ENCODE measurements at regions not wholly inside any gene's neighbourhood (a gene's known extent, or its start where the extent isn't known, plus 50 kb on each side); places are given as distances from the start of the nearest gene placed in this dataset.

GRCh38 chr10:107859065-107859464 is 694.6 kb upstream of the SORCS1 start:
- CTCF ChIA-PET, result no interaction called here

DNA sequence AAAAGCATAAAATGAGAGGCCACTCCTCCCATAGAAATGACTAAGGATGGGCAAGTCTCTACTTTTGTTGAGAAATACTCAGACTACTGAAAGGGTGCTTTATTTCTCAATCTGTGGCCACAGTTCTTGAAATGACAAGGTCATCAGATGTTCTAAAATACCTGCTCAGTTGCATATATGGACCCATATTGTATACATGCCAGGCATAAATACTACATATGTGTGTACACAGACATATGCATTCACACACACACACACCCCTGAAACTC is 691.5 kb upstream of the SORCS1 start:
- no peak for DNase-seq (ENCODE audit: low read depth, low spot score)
- POLR2A ChIA-PET, result no interaction called here
- Histone ChIP-seq H3K9me3 (ENCODE audit: control insufficient read depth, insufficient read depth, low read length) (peaks cover 4% of the 10 kb centered on the region), H3K27ac (ENCODE audit: low read depth, low read length) (no peak overlapping the region), H3K27me3 (ENCODE audit: control insufficient read depth, insufficient read depth, low read length) (no peaks in the 10 kb centered on the region), H3K4me3 (ENCODE audit: low read depth, low read length) (no peak overlapping the region)
- TF ChIP-seq, protein P1, sequence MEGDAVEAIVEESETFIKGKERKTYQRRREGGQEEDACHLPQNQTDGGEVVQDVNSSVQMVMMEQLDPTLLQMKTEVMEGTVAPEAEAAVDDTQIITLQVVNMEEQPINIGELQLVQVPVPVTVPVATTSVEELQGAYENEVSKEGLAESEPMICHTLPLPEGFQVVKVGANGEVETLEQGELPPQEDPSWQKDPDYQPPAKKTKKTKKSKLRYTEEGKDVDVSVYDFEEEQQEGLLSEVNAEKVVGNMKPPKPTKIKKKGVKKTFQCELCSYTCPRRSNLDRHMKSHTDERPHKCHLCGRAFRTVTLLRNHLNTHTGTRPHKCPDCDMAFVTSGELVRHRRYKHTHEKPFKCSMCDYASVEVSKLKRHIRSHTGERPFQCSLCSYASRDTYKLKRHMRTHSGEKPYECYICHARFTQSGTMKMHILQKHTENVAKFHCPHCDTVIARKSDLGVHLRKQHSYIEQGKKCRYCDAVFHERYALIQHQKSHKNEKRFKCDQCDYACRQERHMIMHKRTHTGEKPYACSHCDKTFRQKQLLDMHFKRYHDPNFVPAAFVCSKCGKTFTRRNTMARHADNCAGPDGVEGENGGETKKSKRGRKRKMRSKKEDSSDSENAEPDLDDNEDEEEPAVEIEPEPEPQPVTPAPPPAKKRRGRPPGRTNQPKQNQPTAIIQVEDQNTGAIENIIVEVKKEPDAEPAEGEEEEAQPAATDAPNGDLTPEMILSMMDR (IDR thresholded peaks at IDR 0.05; ENCODE audit: low read depth, low read length), result no peak
- CTCF ChIA-PET, result no interaction called here

More at GRCh38 chr10:107859065-107859464, 694.6 kb upstream of the SORCS1 start:
- Histone ChIP-seq H3K27me3 (ENCODE audit: control insufficient read depth, insufficient read depth, low read length) (no peaks in the 10 kb centered on the region), H3K4me3 (ENCODE audit: low read depth, low read length) (no peak overlapping the region), H3K27ac (ENCODE audit: low read depth, low read length) (no peak overlapping the region), H3K9me3 (ENCODE audit: control insufficient read depth, insufficient read depth, low read length) (peaks cover 4% of the 10 kb centered on the region)
- TF ChIP-seq, protein P1 (IDR thresholded peaks at IDR 0.05; ENCODE audit: low read depth, low read length), result no peak
- no peak for DNase-seq (ENCODE audit: low read depth, low spot score)
- POLR2A ChIA-PET, result no interaction called here

DNA sequence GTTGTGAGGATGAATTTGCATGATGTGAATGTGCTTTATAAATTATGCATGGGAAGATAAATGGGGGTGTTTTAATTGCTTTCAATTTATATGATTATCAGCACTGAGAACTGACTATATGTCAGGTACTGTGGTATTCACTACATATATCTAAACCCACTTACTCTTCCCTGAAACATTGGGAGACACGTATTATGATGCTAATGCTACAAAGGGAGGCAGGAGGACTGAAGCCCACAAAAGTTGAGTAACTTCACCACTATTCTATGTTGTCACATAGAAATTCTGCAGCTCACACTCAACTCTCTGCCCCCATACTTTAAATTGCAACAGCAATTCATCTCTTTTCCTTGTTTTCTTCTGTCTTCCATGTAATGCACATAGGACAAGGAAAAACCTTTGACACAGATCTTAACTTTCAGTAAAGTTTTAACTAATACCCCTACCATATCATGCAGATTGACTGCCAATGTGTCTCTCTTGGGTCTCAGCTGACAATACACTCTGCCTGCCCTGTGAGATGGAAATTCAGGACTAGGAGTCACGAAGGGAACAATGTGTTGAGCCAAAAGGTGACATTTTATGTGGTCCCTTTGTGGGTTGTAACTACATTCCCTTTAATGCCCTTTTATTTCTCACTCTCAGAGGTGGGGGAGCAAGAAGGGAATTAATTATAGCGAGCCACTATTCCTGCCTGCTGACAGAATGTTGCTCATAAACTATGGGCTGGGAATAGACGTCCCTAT is 691.0 kb upstream of the SORCS1 start:
- no peak for DNase-seq (ENCODE audit: low read depth, low spot score)
- H3K4me3 ChIP-seq (ENCODE audit: low read depth, low read length), result no peak overlapping the region
- H3K27me3 ChIP-seq (ENCODE audit: control insufficient read depth, insufficient read depth, low read length), result no peaks in the 10 kb centered on the region
- peaks cover 4% of the 10 kb centered on the region for H3K9me3 ChIP-seq (ENCODE audit: control insufficient read depth, insufficient read depth, low read length)
- TF ChIP-seq, protein P1 (IDR thresholded peaks at IDR 0.05; ENCODE audit: low read depth, low read length), result no peak
- CTCF ChIA-PET, result no interaction called here
- no peak overlapping the region for H3K27ac ChIP-seq (ENCODE audit: low read depth, low read length)
- POLR2A ChIA-PET, result no interaction called here

- no peak for DNase-seq (ENCODE audit: low read depth, low spot score)
- ChIA-PET CTCF (no interaction called here), POLR2A (no interaction called here)
- Histone ChIP-seq H3K27ac (ENCODE audit: low read depth, low read length) (no peak overlapping the region), H3K9me3 (ENCODE audit: control insufficient read depth, insufficient read depth, low read length) (0 out of 2 replicates have a peak, but pooled peaks cover 3% of the 10 kb centered on the region), H3K4me3 (ENCODE audit: low read depth, low read length) (no peak overlapping the region), H3K27me3 (ENCODE audit: control insufficient read depth, insufficient read depth, low read length) (no peaks in the 10 kb centered on the region)
- TF ChIP-seq, protein P1 (IDR thresholded peaks at IDR 0.05; ENCODE audit: low read depth, low read length), result no peak
These were observed 684.3 kb upstream of the SORCS1 start for GRCh38 chr10:107848726-107849360.

- POLR2A ChIA-PET, result no interaction called here
- H3K27ac ChIP-seq (ENCODE audit: low read depth, low read length), result no peak overlapping the region
- TF ChIP-seq, protein P1 (IDR thresholded peaks at IDR 0.05; ENCODE audit: low read depth, low read length), result no peak
- CTCF ChIA-PET, result interaction anchor here (0.6 kb wide), 1 partner anchor 51 kb away, joined by 7 read pairs; no protein-coding TSS in a partner anchor
- H3K9me3 ChIP-seq (ENCODE audit: control insufficient read depth, insufficient read depth, low read length), result 0 out of 2 replicates have a peak, but pooled peaks cover 3% of the 10 kb centered on the region
- no peak for DNase-seq (ENCODE audit: low read depth, low spot score)
- no peaks in the 10 kb centered on the region for H3K27me3 ChIP-seq (ENCODE audit: control insufficient read depth, insufficient read depth, low read length)
- H3K4me3 ChIP-seq (ENCODE audit: low read depth, low read length), result no peak overlapping the region
These were observed 683.1 kb upstream of the SORCS1 start for GRCh38 chr10:107847620-107848019.
